ENCODE measurements at regions not wholly inside any gene's neighbourhood (a gene's known extent, or its start where the extent isn't known, plus 50 kb on each side); places are given as distances from the start of the nearest gene placed in this dataset.
"Not testable (repeated sequence)": the region's sequence is repeated elsewhere in the genome, so short reads cannot be mapped to it uniquely, and the experiment has no call there.

DNA sequence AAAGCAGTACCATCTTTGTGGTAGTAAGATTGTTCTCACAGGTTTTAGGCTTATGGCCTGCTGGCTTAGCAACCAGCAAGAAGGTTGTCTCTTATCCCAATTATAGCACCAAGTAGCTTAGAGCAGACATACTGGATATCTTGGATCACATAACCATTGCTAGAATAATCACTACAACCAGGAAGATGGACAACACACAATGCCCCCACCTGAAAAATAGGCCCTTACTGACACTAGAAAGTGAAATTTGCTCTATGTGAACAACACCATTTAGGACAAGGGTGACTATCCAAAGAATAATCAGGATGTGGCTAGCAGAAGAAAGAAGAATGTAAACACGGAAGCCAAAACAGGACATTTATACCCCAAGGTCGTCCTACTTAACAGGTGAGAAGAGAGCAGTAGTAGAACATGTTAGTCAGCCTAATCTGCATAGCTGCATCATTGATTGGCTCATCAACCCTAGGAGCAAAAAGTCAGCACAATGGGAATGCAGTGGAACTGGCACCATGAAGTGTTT lies 172.7 kb upstream of the MARCKS start:
- peaks cover 6% of the 10 kb centered on the region for H3K4me1 Mint-ChIP-seq (ENCODE audit: low read depth)
- no peak overlapping the region for H3K4me3 Mint-ChIP-seq
- H3K27ac Mint-ChIP-seq: no peak overlapping the region
- no peaks in the 10 kb centered on the region for H3K36me3 Mint-ChIP-seq (ENCODE audit: low read depth)
- TF ChIP-seq, protein P1, sequence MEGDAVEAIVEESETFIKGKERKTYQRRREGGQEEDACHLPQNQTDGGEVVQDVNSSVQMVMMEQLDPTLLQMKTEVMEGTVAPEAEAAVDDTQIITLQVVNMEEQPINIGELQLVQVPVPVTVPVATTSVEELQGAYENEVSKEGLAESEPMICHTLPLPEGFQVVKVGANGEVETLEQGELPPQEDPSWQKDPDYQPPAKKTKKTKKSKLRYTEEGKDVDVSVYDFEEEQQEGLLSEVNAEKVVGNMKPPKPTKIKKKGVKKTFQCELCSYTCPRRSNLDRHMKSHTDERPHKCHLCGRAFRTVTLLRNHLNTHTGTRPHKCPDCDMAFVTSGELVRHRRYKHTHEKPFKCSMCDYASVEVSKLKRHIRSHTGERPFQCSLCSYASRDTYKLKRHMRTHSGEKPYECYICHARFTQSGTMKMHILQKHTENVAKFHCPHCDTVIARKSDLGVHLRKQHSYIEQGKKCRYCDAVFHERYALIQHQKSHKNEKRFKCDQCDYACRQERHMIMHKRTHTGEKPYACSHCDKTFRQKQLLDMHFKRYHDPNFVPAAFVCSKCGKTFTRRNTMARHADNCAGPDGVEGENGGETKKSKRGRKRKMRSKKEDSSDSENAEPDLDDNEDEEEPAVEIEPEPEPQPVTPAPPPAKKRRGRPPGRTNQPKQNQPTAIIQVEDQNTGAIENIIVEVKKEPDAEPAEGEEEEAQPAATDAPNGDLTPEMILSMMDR (IDR thresholded peaks at IDR 0.05): no peak
- DNase-seq: no peak
- H3K27me3 Mint-ChIP-seq (ENCODE audit: insufficient read depth): peaks cover 5% of the 10 kb centered on the region; the same call in 1 of the 2 replicates
- H3K9me3 Mint-ChIP-seq: no peaks in the 10 kb centered on the region

DNA sequence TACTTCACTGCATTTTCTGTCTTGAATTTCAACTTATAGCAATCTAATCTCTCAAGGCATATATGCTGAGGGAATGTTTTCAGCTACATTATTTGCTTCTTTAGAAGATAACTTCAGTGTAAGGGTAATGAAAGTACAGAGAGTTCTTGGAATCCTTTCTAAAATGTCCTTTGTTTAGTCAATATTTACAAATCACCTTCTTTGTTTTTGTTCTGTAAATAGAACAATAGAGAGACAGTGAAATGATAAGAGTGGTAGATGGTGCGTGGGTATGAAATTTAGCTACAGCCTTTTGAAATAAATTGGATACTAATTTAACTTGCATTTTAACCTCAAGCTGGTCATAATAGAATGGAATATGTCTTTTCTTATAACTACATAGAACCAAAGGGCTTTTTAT lies 171.1 kb upstream of the MARCKS start:
- no peak for DNase-seq
- Mint-ChIP-seq H3K4me3 (no peak overlapping the region), H3K27ac (no peak overlapping the region), H3K36me3 (ENCODE audit: low read depth) (no peaks in the 10 kb centered on the region), H3K4me1 (ENCODE audit: low read depth) (peaks cover 16% of the 10 kb centered on the region), H3K9me3 (no peaks in the 10 kb centered on the region), H3K27me3 (ENCODE audit: insufficient read depth) (peaks cover 3% of the 10 kb centered on the region; the same call in 1 of the 2 replicates)
- TF ChIP-seq, protein P1 (IDR thresholded peaks at IDR 0.05): no peak

DNA sequence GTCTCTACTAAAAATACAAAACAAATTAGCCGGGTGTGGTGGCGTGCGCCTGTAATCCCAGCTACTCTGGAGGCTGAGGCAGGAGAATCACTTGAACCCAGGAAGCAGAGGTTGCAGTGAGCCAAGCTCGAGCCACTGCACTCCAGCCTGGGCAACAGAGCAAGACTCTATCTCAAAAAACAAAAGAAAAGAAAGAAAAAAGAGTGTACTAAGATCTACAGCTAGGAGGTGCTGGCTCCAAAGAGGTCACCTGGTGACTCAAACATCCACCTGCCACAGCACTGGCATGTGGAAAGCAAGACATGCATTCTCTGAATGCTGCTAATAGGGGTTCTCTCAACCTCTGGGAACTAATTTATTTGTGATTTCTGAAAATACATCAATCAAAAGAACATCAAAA lies 167.5 kb upstream of the MARCKS start:
- H3K4me3 Mint-ChIP-seq; DNase-seq; H3K9me3 Mint-ChIP-seq; H3K36me3 Mint-ChIP-seq (ENCODE audit: low read depth); H3K27ac Mint-ChIP-seq; H3K27me3 Mint-ChIP-seq (ENCODE audit: insufficient read depth): not testable (repeated sequence)
- TF ChIP-seq, protein P1 (IDR thresholded peaks at IDR 0.05): peak; percentile 38
- peaks cover 27% of the 10 kb centered on the region for H3K4me1 Mint-ChIP-seq (ENCODE audit: low read depth)

DNA sequence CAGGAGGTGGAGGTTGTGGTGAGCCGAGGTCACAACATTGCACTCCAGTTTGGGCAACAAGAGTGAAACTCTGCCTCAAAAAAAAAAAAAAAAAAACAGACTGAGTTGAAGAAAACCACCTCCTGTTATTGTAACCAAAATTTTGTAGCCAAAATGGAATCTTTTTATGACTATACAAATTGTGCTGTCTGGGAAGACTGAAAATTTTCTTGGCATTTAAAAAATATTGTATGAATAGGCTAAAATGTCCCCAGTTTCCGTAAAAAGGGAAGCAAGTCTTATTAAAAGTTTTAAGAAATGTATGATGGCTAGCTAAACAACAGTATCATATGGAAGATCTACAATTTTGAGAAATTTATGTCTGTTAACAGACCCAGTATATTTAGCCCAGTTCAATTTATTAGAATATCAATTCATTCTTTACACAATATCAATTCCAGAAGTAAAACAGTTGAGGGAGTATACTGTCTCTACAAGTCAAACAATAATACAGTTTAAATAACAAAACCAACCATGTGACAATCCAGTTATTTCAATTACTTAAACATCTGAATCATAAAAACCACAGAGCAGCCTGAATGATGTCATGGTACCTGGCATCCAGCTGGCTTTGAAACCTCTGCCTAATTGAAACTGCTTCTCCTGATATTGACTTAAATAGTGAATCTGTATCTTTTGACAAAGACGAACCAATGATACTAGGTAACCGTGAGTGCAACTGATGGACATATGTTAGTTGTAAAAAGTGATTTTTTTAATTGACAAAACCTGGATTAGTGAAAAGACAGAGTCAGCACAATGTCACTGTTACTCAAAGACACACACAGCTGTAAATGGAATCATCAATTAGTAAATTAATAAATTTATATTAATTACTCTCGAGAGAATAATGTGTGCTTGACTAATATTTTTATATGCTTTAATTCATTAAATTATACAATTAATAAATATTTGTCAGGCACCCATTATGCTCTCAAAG lies 166.6 kb upstream of the MARCKS start:
- no peak overlapping the region for H3K27ac Mint-ChIP-seq
- peak; percentile 70 for DNase-seq
- peaks cover 32% of the 10 kb centered on the region for H3K4me1 Mint-ChIP-seq (ENCODE audit: low read depth)
- H3K4me3 Mint-ChIP-seq: no peak overlapping the region
- H3K36me3 Mint-ChIP-seq (ENCODE audit: low read depth): no peaks in the 10 kb centered on the region
- H3K9me3 Mint-ChIP-seq: no peaks in the 10 kb centered on the region
- peaks cover 8% of the 10 kb centered on the region for H3K27me3 Mint-ChIP-seq (ENCODE audit: insufficient read depth)
- TF ChIP-seq, protein P1 (IDR thresholded peaks at IDR 0.05): no peak

DNA sequence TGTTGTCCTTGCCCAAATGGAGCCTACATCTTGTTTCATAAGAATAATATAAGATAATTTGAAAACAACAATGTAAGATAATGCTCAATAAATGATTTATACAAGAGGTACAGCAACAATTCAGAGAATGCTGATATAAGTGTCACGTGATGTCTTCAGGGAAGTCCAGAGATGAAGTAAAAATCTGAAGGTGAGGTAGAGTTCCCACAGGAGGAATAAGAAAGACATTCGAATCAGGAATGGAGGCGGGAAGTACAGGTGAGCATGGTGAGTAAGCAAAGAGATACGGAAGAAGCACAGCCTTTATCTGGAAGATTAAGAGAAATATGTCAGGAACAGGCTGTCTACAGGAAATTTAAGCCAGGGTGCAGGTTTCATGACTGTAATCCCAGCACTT lies 165.9 kb upstream of the MARCKS start:
- Mint-ChIP-seq H3K4me3 (no peak overlapping the region), H3K27me3 (ENCODE audit: insufficient read depth) (peaks cover 8% of the 10 kb centered on the region), H3K4me1 (ENCODE audit: low read depth) (peaks cover 38% of the 10 kb centered on the region), H3K27ac (no peak overlapping the region), H3K36me3 (ENCODE audit: low read depth) (no peaks in the 10 kb centered on the region), H3K9me3 (no peaks in the 10 kb centered on the region)
- no peak for DNase-seq
- TF ChIP-seq, protein P1 (IDR thresholded peaks at IDR 0.05): no peak

Measured in HFFc6 (cell line).